GM18861 (cell line): ENCODE measurements at regions not wholly inside any gene's neighbourhood (a gene's known extent, or its start where the extent isn't known, plus 50 kb on each side); places are given as distances from the start of the nearest gene placed in this dataset.

Experiments
- ATAC-seq: cut with Tn5 transposase; IDR thresholded peaks from one replicate; pipeline ENCODE4 v1.9.1; 2021; ENCODE audit not compliant: unreplicated experiment

- ATAC-seq = no peak
Observed at GRCh38 chr3:30542897-30543296, 63.5 kb upstream of the TGFBR2 start.

- no peak for ATAC-seq
Observed at GRCh38 chr3:30544812-30545211, 61.6 kb upstream of the TGFBR2 start.

- no peak for ATAC-seq
Observed at GRCh38 chr3:30546934-30547333, 59.5 kb upstream of the TGFBR2 start.

- no peak for ATAC-seq
Observed at GRCh38 chr3:30547716-30548115, 58.7 kb upstream of the TGFBR2 start.

GRCh38 chr3:30548600-30548999 is 57.8 kb upstream of the TGFBR2 start:
- no peak for ATAC-seq

- no peak for ATAC-seq
Observed at GRCh38 chr3:30549600-30549999, 56.8 kb upstream of the TGFBR2 start.

GRCh38 chr3:30550246-30550645 is 56.2 kb upstream of the TGFBR2 start:
- no peak for ATAC-seq

- no peak for ATAC-seq
Observed at GRCh38 chr3:30551266-30551665, 55.1 kb upstream of the TGFBR2 start.

GRCh38 chr3:30551927-30552326 is 54.5 kb upstream of the TGFBR2 start:
- no peak for ATAC-seq

GRCh38 chr3:30553641-30554316 is 52.6 kb upstream of the TGFBR2 start:
- ATAC-seq = no peak

GRCh38 chr3:30554317-30554690 is 52.1 kb upstream of the TGFBR2 start:
- ATAC-seq = no peak

- no peak for ATAC-seq
Observed at GRCh38 chr3:30555968-30556367, 50.4 kb upstream of the TGFBR2 start.
